ENCODE measurements at regions not wholly inside any gene's neighbourhood (a gene's known extent, or its start where the extent isn't known, plus 50 kb on each side); places are given as distances from the start of the nearest gene placed in this dataset.

- H3K4me3 ChIP-seq (ENCODE audit: low read depth, low read length), result no peak overlapping the region
- TF ChIP-seq ZBTB7A (tag by site-specific recombination; IDR thresholded peaks at IDR 0.05; ENCODE audit: low read depth) (no peak), ZNF37A (tag by site-specific recombination; IDR thresholded peaks at IDR 0.05) (no peak), ZFP41 (tag by site-specific recombination; IDR thresholded peaks at IDR 0.05; ENCODE audit: borderline replicate concordance) (no peak), ZNF214 (tag by site-specific recombination; IDR thresholded peaks at IDR 0.05; ENCODE audit: borderline replicate concordance) (no peak), ZNF202 (tag by site-specific recombination; IDR thresholded peaks at IDR 0.05; ENCODE audit: borderline replicate concordance) (no peak), SALL2 (tag by site-specific recombination; IDR thresholded peaks at IDR 0.05; ENCODE audit: borderline replicate concordance) (no peak), ZNF549 (tag by site-specific recombination; IDR thresholded peaks at IDR 0.05) (no peak), ZNF521 (tag by site-specific recombination; IDR thresholded peaks at IDR 0.05) (no peak), ZNF510 (tag by site-specific recombination; IDR thresholded peaks at IDR 0.05; ENCODE audit: insufficient replicate concordance) (no peak)
- H3K4me1 ChIP-seq (ENCODE audit: control insufficient read depth, insufficient read depth, low read length), result no peaks in the 10 kb centered on the region
- CTCF ChIA-PET, result no interaction called here
- H3K36me3 ChIP-seq (ENCODE audit: control insufficient read depth in 2 of 2, insufficient read depth in 1 of 2, low read length in 2 of 2), result no peaks in the 10 kb centered on the region
- POLR2A ChIA-PET, result no interaction called here
- H3K27ac ChIP-seq (ENCODE audit: extremely low read depth, low read depth, low read length), result no peak overlapping the region
- no peaks in the 10 kb centered on the region for H3K9me3 ChIP-seq (ENCODE audit: control insufficient read depth, insufficient read depth, low read depth, low read length)
Observed at GRCh38 chr13:59478908-59479307, 684.8 kb downstream of the DIAPH3 start.

GRCh38 chr13:59479629-59480028, 684.1 kb downstream of the DIAPH3 start:
- H3K9me3 ChIP-seq (ENCODE audit: control insufficient read depth, insufficient read depth, low read depth, low read length), result no peaks in the 10 kb centered on the region
- H3K4me3 ChIP-seq (ENCODE audit: low read depth, low read length), result no peak overlapping the region
- ChIA-PET CTCF (no interaction called here), POLR2A (no interaction called here)
- H3K27ac ChIP-seq (ENCODE audit: extremely low read depth, low read depth, low read length), result no peak overlapping the region
- TF ChIP-seq MZF1 (tag by site-specific recombination; IDR thresholded peaks at IDR 0.05; ENCODE audit: borderline replicate concordance) (no peak), ZNF513 (tag by site-specific recombination; IDR thresholded peaks at IDR 0.05) (no peak), ZNF211 (tag by site-specific recombination; IDR thresholded peaks at IDR 0.05; ENCODE audit: low read depth) (no peak), ZNF792 (tag by site-specific recombination; IDR thresholded peaks at IDR 0.05) (no peak), ZNF112 (tag by site-specific recombination; IDR thresholded peaks at IDR 0.05) (no peak), ZNF624 (tag by site-specific recombination; IDR thresholded peaks at IDR 0.05) (no peak), PATZ1 (tag by site-specific recombination; IDR thresholded peaks at IDR 0.05) (no peak), ZNF544 (tag by site-specific recombination; IDR thresholded peaks at IDR 0.05) (no peak), ZNF433 (tag by site-specific recombination; IDR thresholded peaks at IDR 0.05; ENCODE audit: low read depth) (no peak), ZNF223 (tag by site-specific recombination; IDR thresholded peaks at IDR 0.05) (no peak), ZNF501 (tag by site-specific recombination; IDR thresholded peaks at IDR 0.05) (no peak), ZNF530 (tag by site-specific recombination; IDR thresholded peaks at IDR 0.05; ENCODE audit: low read depth) (no peak), PRDM2 (tag by site-specific recombination; IDR thresholded peaks at IDR 0.05; ENCODE audit: borderline replicate concordance) (no peak), IKZF3 (tag by site-specific recombination; IDR thresholded peaks at IDR 0.05) (no peak)
- no peaks in the 10 kb centered on the region for H3K36me3 ChIP-seq (ENCODE audit: control insufficient read depth in 2 of 2, insufficient read depth in 1 of 2, low read length in 2 of 2)
- no peaks in the 10 kb centered on the region for H3K4me1 ChIP-seq (ENCODE audit: control insufficient read depth, insufficient read depth, low read length)

Measured in HEK293 (cell line).